Lower lobe of right lung (tissue), 2 donors: ENCODE measurements at regions not wholly inside any gene's neighbourhood (a gene's known extent, or its start where the extent isn't known, plus 50 kb on each side); places are given as distances from the start of the nearest gene placed in this dataset.

Experiments used
- ATAC-seq, 2 donors: fragments of 200-7000 bp; cut with Tn5 transposase; one replicate each; pipeline ENCODE4 v1.9.1; 2020 to 2022; ENCODE audit warnings: mild to moderate bottlenecking in 2 of 2, moderate library complexity in 2 of 2
- DNase-seq: peaks from one replicate; pipeline ENCODE4 v3.0.0-alpha.2; 2020
- H3K27ac ChIP-seq: fragments of 200-600 bp; one replicate; pipeline ENCODE4 v1.8.0; 2022
- H3K27me3 ChIP-seq: fragments of 200-600 bp; one replicate; pipeline ENCODE4 v1.8.0; 2022; ENCODE audit warnings: low read depth
- H3K36me3 ChIP-seq: fragments of 200-600 bp; one replicate; pipeline ENCODE4 v1.8.0; 2022; ENCODE audit warnings: mild to moderate bottlenecking
- H3K4me1 ChIP-seq: fragments of 200-600 bp; one replicate; pipeline ENCODE4 v1.8.0; 2022
- H3K4me3 ChIP-seq: fragments of 200-600 bp; one replicate; pipeline ENCODE4 v1.8.0; 2022; ENCODE audit warnings: mild to moderate bottlenecking
- H3K9me3 ChIP-seq: fragments of 200-600 bp; one replicate; pipeline ENCODE4 v1.8.0; 2022
- intact Hi-C: fragments of 100-400 bp; cut with DNase I; formaldehyde crosslinking; loops from one replicate; pipeline ENCODE4 v1.11.0; 2022
- TF ChIP-seq, protein P1 (sequence below): fragments of 200-600 bp; IDR thresholded peaks from one replicate; pipeline ENCODE4 v1.8.0; 2022; ENCODE audit warnings: antibody characterized with exemption, mild to moderate bottlenecking
- donor health status: DM: no; HTN: yes; CAD: no; lungs with severe emphysema.

DNA sequence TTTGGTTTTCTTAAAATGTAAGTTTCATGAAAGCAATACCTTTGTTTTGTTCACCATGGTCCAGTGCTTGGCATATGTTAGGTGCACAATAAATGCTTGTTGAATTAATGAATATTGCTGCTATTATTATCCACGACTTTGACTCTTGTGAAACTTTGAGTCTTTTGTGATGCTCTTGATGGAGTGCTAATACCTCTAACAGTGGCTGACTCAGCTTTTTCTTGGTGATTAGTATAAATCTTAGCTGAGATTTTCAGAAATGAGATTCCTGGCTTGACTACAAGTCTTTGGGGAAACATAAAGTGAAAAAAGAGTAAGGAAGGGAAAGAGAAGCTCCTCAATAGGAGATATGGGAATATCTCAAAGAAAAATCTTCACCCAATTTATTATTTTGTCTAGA, 375.2 kb upstream of the RPS6KA3 start:
- no peak for DNase-seq
- no peaks in the 10 kb centered on the region for H3K27me3 ChIP-seq
- no peak overlapping the region for H3K4me3 ChIP-seq
- H3K27ac ChIP-seq = no peak overlapping the region
- intact Hi-C loops = no loop called here
- no peaks in the 10 kb centered on the region for H3K36me3 ChIP-seq
- no peaks in the 10 kb centered on the region for H3K9me3 ChIP-seq
- no peak for ATAC-seq
- TF ChIP-seq, protein P1, sequence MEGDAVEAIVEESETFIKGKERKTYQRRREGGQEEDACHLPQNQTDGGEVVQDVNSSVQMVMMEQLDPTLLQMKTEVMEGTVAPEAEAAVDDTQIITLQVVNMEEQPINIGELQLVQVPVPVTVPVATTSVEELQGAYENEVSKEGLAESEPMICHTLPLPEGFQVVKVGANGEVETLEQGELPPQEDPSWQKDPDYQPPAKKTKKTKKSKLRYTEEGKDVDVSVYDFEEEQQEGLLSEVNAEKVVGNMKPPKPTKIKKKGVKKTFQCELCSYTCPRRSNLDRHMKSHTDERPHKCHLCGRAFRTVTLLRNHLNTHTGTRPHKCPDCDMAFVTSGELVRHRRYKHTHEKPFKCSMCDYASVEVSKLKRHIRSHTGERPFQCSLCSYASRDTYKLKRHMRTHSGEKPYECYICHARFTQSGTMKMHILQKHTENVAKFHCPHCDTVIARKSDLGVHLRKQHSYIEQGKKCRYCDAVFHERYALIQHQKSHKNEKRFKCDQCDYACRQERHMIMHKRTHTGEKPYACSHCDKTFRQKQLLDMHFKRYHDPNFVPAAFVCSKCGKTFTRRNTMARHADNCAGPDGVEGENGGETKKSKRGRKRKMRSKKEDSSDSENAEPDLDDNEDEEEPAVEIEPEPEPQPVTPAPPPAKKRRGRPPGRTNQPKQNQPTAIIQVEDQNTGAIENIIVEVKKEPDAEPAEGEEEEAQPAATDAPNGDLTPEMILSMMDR = no peak
- no peaks in the 10 kb centered on the region for H3K4me1 ChIP-seq

DNA sequence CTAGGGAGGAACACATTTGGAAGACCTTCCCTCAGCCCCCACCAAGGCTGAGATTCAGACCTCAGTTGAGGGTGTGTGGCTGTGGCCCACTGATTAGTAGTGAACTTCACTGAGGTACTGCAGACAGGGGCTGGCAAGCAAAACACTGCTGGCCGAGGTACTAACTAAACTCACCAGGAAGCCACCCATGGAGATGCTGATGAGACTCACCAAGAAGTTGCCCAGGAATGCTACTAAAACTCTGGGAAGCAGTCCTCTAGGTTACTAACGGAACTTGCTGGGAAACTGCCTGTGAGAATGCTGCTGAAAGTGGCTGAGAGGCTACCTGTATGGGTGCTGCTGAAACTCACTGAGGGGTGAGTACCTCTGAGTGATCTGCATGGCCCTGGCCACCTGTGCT, 372.4 kb upstream of the RPS6KA3 start:
- Histone ChIP-seq H3K9me3 (no peaks in the 10 kb centered on the region), H3K36me3 (no peaks in the 10 kb centered on the region), H3K4me3 (no peak overlapping the region), H3K27ac (no peak overlapping the region), H3K27me3 (no peaks in the 10 kb centered on the region), H3K4me1 (no peaks in the 10 kb centered on the region)
- DNase-seq = no peak
- ATAC-seq = no peak
- TF ChIP-seq, protein P1 = no peak
- intact Hi-C loops = no loop called here

DNA sequence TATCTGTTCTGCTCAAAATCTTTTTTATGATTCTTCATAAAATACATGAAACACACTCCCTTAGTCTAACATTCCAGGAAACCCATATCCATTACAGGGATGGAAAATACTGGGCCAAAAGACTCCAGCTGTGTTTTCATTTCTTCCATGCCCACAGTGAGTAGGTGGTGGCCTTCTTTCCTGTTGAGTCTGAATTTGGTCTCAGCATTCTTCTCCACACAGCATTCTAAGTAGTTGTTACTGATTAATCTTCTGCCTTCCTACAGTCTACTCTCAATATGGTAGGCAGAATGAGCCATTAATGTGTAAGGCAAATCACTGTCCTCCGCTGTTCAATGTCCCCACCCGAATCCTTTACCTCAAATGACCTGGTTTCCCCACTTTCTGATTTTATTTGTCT, 370.6 kb upstream of the RPS6KA3 start:
- TF ChIP-seq, protein P1 = no peak
- intact Hi-C loops = no loop called here

DNA sequence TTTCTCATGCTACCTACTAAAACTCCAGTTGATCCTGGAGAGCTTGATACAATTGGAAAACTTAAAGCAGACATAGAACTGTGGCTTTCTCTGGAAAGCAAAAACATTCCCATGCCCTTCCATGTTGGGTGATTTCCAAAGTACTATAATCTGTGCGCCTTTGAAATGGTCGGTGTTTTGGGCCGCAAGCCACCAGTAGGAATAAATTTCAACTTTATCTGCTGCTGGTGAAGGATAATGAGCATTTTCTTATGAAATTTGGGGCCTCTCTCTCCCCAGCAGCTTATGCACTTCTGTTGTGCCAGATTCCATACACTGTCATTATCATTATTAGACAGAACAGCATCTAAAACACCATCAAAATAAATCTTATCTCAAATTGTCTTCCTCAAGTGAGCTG, 366.7 kb upstream of the RPS6KA3 start:
- Histone ChIP-seq H3K4me1 (no peaks in the 10 kb centered on the region), H3K4me3 (no peak overlapping the region), H3K9me3 (no peaks in the 10 kb centered on the region), H3K36me3 (no peaks in the 10 kb centered on the region), H3K27me3 (no peaks in the 10 kb centered on the region), H3K27ac (no peak overlapping the region)
- no peak for ATAC-seq
- intact Hi-C loops = no loop called here
- TF ChIP-seq, protein P1 = no peak
- no peak for DNase-seq

More for the DNA sequence above, 370.6 kb upstream of the RPS6KA3 start:
- H3K4me3 ChIP-seq = no peak overlapping the region
- no peak for DNase-seq
- no peaks in the 10 kb centered on the region for H3K9me3 ChIP-seq
- no peaks in the 10 kb centered on the region for H3K4me1 ChIP-seq
- no peaks in the 10 kb centered on the region for H3K27me3 ChIP-seq
- no peak for ATAC-seq
- no peak overlapping the region for H3K27ac ChIP-seq
- no peaks in the 10 kb centered on the region for H3K36me3 ChIP-seq

DNA sequence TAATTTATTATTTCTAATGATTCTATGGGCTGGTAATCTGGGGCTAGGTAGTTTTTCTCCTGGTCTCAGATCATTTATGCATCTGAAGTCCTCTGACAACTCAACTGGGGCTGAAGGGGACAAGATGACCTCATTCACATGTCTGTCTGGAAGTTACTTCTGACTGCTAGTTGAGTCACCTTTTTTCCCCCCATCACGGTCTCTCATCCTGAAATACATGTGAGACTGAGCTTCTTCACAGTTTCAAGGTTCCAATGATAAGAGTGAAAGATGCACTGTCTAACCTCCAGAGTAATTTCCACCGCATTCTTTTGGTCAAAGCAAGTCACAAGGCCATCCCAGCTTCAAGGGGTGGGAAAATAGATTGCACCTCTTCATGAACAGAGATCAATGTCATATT, 356.7 kb upstream of the RPS6KA3 start:
- TF ChIP-seq, protein P1 = no peak
- Histone ChIP-seq H3K27ac (no peak overlapping the region), H3K9me3 (no peaks in the 10 kb centered on the region), H3K4me1 (no peaks in the 10 kb centered on the region), H3K27me3 (no peaks in the 10 kb centered on the region), H3K4me3 (no peak overlapping the region), H3K36me3 (no peaks in the 10 kb centered on the region)
- intact Hi-C loops = no loop called here
- no peak for DNase-seq
- ATAC-seq = no peak

DNA sequence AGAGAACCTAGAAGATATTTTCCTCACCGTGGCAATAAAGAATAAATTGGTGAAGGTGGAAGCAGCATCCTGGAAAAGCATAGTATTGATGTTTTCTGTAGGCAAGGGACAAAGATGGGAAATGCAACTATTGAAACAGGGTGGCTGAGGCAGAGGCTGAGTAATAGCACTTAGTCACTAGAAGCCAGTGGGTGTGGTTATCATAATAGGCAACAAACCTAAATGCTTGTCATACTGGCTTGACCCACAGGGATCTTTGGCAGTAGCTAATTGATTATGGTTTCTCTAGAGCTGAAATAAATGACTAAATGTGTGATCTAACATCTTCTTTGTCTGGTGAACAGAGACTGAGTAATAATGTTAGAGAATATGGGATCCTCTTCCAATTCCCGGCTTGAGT, 353.6 kb upstream of the RPS6KA3 start:
- Histone ChIP-seq H3K4me3 (no peak overlapping the region), H3K4me1 (no peaks in the 10 kb centered on the region), H3K27me3 (no peaks in the 10 kb centered on the region), H3K9me3 (no peaks in the 10 kb centered on the region), H3K27ac (no peak overlapping the region), H3K36me3 (no peaks in the 10 kb centered on the region)
- TF ChIP-seq, protein P1 = no peak
- ATAC-seq = no peak
- no peak for DNase-seq
- intact Hi-C loops = no loop called here
